Breast epithelium (tissue), 3 donors: ENCODE measurements at regions not wholly inside any gene's neighbourhood (a gene's known extent, or its start where the extent isn't known, plus 50 kb on each side); places are given as distances from the start of the nearest gene placed in this dataset.

Experiments used
- POLR2AphosphoS5 ChIP-seq, 3 donors: sonication (generic); formaldehyde crosslinking; IDR thresholded peaks; one replicate each; pipeline ENCODE4 v1.6.1; 2017; ENCODE audit warnings: antibody characterized with exemption in 3 of 3
- TF ChIP-seq, protein P1 (sequence below), 3 donors: fragments of 450-650 bp; IDR thresholded peaks; one replicate each; pipeline ENCODE4 v1.5.1; 2016 to 2017; ENCODE audit warnings: antibody characterized with exemption in 3 of 3, mild to moderate bottlenecking in 3 of 3, moderate library complexity in 3 of 3

DNA sequence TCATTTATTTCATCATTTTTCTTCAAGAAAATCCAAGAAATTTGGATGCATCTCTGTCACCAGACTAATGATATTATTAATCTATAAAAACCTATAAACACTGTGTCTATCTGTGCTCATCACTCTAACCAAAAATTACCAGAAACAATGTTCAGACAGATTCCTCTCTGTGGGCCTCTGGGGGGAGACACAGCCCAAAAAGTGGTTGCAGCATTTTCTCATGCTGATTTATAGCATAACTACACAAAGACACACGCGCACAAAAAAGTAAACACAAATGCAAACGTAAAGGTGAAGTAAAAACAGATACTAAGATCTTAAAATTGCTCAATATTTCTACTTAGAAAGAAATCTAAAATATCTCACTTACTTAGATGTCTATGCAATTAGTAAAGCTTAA, 976.0 kb downstream of the GBE1 start:
- TF ChIP-seq, protein P1, sequence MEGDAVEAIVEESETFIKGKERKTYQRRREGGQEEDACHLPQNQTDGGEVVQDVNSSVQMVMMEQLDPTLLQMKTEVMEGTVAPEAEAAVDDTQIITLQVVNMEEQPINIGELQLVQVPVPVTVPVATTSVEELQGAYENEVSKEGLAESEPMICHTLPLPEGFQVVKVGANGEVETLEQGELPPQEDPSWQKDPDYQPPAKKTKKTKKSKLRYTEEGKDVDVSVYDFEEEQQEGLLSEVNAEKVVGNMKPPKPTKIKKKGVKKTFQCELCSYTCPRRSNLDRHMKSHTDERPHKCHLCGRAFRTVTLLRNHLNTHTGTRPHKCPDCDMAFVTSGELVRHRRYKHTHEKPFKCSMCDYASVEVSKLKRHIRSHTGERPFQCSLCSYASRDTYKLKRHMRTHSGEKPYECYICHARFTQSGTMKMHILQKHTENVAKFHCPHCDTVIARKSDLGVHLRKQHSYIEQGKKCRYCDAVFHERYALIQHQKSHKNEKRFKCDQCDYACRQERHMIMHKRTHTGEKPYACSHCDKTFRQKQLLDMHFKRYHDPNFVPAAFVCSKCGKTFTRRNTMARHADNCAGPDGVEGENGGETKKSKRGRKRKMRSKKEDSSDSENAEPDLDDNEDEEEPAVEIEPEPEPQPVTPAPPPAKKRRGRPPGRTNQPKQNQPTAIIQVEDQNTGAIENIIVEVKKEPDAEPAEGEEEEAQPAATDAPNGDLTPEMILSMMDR (IDR thresholded peaks at IDR 0.05), result no peak
- no peak for TF ChIP-seq POLR2AphosphoS5 (IDR thresholded peaks at IDR 0.05)
